HEK293 (cell line): ENCODE measurements at regions not wholly inside any gene's neighbourhood (a gene's known extent, or its start where the extent isn't known, plus 50 kb on each side); places are given as distances from the start of the nearest gene placed in this dataset.

ENCODE experiments used
- TF ChIP-seq, protein P1 (sequence below): fragments of 450-650 bp; formaldehyde crosslinking; IDR thresholded peaks from 2 replicates; pipeline ENCODE4 v1.5.1; 2016; ENCODE audit warnings: missing biosample characterization, missing genetic modification characterization
- TF ChIP-seq, protein P2 (sequence below): fragments of 450-650 bp; formaldehyde crosslinking; IDR thresholded peaks from 2 replicates; pipeline ENCODE4 v1.5.1; 2016; ENCODE audit warnings: missing biosample characterization, missing genetic modification characterization

DNA sequence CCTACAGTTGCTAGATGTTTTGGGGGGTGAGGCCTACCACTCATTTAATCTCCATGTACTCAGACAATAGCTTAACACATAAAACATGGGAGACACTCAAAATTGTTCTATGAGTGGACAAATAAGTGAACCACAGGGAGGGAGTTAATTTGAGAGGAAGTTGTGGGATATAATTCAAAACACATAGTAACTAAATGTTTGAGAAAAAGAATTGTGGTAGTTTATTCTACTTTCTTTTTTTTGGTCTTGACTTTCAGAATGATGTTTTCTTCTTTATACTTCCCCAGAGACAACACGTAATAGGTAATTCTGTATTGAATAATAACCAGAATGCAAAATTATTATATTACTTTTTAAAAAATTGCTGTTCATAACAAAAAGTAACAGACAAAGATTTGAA, 453.8 kb downstream of the RFPL4B start:
- TF ChIP-seq, protein P1, sequence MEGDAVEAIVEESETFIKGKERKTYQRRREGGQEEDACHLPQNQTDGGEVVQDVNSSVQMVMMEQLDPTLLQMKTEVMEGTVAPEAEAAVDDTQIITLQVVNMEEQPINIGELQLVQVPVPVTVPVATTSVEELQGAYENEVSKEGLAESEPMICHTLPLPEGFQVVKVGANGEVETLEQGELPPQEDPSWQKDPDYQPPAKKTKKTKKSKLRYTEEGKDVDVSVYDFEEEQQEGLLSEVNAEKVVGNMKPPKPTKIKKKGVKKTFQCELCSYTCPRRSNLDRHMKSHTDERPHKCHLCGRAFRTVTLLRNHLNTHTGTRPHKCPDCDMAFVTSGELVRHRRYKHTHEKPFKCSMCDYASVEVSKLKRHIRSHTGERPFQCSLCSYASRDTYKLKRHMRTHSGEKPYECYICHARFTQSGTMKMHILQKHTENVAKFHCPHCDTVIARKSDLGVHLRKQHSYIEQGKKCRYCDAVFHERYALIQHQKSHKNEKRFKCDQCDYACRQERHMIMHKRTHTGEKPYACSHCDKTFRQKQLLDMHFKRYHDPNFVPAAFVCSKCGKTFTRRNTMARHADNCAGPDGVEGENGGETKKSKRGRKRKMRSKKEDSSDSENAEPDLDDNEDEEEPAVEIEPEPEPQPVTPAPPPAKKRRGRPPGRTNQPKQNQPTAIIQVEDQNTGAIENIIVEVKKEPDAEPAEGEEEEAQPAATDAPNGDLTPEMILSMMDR (tag by site-specific recombination): no peak
- TF ChIP-seq, protein P2, sequence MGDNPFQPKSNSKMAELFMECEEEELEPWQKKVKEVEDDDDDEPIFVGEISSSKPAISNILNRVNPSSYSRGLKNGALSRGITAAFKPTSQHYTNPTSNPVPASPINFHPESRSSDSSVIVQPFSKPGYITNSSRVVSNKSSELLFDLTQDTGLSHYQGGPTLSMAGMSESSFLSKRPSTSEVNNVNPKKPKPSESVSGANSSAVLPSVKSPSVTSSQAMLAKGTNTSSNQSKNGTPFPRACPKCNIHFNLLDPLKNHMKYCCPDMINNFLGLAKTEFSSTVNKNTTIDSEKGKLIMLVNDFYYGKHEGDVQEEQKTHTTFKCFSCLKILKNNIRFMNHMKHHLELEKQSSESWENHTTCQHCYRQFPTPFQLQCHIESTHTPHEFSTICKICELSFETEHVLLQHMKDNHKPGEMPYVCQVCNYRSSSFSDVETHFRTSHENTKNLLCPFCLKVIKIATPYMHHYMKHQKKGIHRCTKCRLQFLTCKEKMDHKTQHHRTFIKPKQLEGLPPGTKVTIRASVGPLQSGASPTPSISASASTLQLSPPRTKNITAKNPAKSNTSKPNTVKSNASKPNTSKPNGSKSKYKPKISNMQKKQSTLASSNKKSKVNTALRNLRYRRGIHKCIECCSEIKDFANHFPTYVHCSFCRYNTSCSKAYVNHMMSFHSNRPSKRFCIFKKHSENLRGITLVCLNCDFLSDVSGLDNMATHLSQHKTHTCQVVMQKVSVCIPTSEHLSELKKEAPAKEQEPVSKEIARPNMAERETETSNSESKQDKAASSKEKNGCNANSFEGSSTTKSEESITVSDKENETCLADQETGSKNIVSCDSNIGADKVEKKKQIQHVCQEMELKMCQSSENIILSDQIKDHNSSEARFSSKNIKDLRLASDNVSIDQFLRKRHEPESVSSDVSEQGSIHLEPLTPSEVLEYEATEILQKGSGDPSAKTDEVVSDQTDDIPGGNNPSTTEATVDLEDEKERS (tag by site-specific recombination): no peak
